ENCODE measurements at regions not wholly inside any gene's neighbourhood (a gene's known extent, or its start where the extent isn't known, plus 50 kb on each side); places are given as distances from the start of the nearest gene placed in this dataset.
"Not testable (repeated sequence)": the region's sequence is repeated elsewhere in the genome, so short reads cannot be mapped to it uniquely, and the experiment has no call there.

DNA sequence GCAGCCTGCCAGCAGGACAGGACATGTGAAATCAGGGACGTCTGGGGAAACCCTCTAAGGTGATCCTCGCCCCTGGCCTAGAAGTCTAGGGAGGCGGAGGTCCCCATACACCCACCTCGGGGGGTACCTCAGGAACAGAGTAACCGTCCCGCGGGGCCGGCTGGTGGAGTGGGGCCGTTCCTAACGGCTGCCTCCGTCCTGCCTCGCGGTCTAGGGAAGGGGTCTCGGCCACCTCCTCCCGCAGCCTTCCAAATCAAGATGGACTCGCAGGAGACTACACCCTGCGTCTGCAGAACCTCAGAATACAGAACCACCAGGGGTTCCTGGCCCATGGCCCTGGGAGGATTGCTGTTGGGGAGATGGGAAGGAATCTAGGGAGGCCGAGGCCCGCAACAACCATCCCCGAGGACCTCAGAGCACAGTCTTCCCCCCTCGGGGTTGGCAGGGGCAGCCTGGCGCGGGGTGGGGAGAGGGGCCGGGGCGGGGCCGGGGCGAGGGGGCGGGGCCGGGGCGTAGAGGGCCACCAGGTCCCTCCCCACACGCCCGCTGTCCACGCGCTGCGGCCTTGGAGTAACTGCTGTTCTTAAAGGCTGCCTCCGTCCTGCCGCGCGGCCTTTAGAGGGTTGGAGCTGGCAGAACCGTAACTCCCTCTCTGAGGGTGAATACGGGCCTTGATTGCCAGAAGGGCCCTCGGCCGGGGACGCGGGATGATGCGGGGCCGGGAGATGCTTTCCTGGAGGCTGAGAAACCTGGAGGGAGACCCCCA lies 89.0 kb upstream of the MLN start:
- DNase-seq: no peak

DNA sequence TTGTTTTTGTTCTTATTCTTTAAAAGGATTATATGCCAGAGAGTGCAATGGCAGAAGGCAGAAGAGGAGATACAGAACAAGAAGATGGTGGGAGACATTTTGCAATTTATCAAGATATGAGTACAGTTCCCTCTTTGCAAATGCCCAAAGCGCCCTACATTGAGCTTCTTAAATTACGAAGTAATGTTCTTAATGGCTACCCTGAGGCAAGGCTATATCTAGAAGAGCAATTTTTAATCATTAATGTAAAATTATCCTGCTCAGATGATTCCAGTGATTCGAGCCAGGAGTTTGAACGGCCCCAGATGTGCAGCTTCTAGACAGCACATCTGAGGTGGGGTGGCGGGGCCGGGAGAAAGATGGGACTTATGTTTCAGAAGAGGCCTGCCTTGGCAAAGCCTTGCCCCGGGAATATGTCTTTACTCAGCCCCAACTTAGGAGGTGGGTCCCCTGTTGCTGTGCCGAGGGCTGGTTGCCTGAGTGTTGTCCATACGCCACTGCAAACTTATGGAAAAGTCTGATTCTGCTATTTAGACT lies 84.9 kb upstream of the MLN start:
- DNase-seq: no peak

DNA sequence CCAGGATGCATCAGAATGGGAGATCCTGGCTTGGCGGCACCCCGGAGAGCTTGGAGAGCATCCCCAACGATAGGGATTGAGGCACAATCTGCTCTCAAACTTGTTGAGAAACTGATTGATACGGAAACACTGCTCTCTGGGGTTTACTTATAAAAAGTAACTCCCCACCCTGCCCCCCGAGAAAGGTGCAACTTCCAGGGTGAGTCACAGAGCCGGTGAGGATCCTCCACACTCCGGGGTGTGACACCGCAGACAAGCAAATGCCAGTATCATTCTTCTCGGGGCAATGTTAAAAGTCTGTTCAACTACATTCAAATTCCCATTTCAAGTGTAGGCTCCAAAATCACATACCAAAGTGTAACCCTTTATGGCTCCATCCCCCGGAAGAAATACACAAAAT lies 84.4 kb upstream of the MLN start:
- DNase-seq: no peak

DNA sequence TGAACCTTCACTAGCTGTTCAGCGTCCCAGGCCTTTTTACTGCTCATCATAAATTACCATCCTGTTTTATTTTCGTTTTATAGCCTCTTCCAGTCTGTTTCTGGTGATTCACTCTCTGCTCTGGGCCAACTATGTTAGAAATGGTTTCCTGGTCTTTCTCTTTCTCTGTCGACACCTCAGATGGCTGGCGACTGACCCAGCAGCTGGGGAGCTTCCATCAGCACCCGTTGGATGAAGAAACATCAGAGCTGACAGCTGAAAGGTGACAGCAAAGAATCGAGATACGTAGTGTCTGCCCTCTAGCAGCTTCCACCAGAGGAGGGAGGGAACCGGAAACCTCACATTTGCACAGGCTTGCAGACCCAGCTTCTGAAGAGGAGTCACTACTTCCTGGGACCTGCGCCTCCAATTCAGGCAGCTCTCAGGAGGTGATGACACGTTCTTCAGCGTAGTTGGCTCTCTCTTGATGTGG lies 82.9 kb upstream of the MLN start:
- no peak for DNase-seq

DNA sequence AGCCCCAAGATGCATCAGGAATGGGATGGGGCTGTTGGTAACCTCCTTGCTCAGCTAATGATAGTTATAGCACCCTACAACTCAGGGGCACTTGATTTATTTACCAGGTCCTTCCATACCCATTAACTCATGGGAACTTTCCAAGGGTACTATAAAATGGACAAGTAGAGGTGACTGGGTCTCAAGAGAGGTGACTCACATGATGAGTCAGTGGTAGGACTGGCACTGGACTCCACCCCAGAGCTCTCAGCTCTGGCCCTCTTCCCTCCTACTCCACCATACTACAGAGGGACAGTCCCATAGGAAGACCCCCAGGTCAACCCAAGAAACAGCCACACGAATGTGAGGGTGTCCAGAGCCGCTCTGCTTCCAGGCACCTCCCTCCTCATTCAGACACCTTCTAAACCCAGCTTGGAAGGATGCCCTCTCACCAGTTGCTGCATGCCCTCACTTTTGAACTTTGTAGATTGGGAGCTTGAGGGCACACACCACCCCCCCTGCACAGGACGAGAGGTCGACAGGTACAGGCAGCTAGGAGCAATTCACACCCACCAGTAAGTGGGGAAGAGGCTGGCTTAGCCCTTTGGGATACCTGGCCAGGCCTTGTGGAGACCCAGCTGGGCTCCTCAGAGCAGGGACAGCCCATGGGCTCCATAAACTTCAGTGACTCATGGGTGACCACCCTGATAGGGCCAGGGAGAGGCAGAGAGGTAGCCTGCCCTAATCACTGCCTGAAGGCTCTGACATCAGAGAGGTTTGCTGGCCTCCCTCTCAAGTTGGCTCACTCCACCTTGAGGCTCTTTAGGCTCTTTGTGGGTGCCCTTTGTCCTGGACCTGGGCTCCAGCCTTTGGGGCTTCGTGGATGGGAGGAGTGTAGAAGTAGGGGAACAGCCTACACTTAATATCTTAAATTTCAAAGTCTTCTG lies 81.6 kb upstream of the MLN start:
- DNase-seq: no peak

DNA sequence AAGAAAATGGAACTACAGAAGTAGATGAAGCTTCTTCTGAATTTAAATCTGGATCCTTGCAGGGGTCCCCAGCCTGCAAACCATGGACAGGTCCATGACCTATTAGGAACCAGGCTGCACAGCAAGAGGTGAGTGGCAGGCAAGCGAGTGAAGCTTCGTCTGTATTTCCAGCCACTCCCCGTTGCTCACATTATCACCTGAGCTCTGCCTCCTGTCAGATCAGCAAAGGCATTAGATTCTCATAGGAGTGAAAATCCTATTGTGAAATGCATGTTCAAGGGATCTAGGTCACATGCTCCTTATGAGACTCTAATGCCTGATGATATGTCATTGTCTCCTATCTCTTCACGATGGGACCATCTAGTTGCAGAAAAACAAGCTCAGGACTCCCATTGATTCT lies 79.8 kb upstream of the MLN start:
- not testable (repeated sequence) for DNase-seq

DNA sequence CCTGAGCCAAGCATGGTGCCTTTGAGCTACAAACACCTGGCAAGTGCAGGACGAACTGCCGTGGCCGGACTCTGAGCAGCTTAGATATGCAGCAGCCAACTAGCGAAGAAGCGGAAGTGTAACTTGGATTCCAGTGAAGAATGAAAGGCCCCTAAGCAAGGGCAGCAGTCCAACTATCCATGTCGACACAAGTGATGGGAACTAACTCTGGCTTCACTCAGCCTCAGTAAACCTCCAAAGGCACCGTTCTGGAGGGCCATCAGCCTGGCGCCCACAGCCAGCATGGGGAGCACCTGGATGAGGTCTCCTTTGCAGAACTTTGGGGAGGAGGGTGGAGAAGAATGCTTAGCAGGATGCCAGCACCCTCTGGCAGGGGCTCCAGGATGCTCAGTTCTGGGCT lies 78.4 kb upstream of the MLN start:
- no peak for DNase-seq

DNA sequence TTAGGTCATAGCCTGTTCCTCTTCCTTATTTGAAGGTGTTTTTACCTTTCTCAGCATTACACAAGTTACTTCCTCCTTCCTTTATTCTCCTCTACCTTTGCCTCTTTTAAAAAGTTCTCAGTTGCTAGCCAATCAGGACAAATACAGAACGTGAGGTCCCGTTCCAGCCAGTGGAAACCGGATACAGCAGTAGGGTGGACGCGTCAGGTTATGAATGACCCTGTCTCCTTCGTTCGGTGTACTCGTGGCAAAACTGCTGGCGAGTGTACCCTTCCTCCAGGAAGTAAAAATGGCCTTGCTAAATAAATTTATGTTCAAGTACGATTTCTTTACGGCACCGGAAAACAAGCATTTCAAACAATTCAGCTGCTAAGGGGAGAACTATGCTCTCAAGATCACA lies 77.0 kb upstream of the MLN start:
- no peak for DNase-seq

DNA sequence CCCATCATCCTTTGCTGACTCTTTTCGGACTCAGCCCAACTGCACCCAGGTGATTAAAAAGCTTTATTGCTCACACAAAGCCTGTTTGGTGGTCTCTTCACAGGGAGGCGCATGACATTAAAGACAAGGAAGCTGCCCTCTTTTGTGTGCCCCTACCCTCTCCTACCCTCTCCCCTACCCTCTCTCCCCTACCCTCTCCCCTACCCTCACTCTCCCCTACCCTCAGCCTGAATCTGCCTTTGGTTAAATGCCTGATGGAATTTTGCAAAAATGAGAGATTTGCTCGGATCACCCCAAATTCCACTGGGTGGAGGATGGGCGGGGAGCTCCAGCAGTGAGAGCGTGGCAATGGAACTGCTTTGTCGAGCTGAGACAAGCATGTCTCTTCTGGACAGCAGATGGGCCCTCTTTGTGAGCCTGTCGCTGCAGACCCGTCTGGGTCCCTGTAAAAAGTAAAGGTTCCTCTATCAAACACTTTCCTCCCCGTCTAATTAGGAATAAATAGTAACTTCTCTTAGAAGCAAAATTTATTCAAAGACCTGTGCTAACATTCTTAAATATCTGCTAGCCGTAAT lies 76.4 kb upstream of the MLN start:
- DNase-seq: no peak

DNA sequence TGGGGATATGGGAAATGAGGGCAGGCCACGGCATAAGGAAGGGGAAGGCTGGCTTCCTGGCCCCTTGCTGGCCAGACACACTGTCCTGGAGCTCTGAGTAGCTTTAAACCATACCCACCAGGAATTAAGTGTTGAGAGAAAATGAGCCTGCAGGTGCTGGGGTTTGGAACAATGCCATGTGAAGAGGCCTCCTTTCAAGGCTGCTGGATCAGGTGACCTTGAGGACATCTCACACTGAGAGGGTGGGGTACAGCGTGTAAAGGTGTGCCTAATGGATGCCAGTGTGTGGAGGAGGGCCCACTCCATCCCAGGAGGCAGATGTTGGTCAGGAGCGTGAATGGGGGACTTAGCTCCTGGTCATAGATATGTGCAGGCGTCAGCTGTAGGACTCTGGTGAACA lies 74.8 kb upstream of the MLN start:
- DNase-seq: no peak

DNA sequence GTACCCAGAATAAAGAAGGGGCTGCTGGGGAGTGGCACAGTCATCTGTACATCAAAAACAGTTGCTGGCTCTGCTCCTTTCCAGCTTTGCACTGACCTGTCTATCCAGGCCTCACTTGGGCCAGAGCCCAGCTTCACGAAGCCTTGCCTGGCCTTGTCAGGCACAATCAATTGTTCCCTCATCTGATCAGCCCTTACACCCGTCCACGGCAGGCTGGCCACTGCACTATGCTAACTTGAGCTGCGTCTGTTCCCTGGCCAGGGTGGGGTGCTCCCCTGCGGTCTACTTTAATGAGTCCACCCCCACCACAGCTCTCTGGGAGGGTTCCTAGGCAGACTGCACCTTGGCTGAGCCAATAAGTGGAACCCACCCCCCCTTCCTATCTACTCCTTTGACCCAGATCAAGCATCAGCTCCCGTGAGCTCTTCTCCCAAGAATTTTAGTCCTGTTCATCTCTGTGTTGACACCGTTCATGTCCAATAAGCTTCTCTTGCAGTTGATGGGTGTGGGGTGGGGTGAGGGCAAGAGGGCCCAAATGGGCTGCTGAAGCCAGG lies 74.3 kb upstream of the MLN start:
- DNase-seq: no peak

DNA sequence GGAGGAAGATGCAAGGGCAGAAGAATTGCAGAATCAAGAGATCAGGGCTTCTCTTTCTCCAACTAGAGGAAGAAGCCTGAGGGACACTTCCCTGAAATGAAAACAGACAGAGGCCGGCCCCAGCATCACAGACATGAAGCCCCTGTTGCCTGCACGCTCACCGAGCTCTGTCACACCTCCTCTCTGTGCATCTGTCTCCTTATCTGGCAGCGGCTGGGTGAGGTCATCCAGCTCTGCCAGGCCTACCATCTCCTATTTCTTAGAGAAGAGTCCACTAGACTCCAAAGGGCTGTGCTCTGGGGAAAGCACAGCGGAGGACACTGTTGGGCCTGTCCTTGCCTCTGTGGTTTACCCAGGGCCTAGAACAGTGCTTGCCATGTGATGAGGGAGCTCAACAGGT lies 71.9 kb upstream of the MLN start:
- no peak for DNase-seq

DNA sequence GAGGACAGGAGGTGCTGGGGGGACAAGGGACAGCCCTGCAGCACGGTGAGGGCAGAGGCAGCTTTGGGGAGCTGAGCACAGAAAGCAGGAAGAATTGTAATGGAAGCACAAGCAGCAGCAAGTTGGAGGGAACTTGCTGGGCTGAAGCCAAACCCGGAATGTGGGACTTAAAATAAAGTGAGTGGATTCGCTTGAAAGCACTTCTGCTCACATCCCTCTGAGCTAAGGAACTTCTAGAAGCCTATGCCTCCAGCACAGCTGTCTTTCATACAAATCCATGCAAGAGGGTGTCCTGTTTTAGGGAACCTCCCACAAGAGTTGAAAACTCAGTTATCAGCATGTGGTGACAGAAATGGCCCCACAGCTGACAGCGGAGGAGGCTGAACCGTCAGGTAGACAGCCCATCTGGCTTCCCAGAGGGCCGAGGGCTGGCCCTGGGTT lies 71.4 kb upstream of the MLN start:
- no peak for DNase-seq

DNA sequence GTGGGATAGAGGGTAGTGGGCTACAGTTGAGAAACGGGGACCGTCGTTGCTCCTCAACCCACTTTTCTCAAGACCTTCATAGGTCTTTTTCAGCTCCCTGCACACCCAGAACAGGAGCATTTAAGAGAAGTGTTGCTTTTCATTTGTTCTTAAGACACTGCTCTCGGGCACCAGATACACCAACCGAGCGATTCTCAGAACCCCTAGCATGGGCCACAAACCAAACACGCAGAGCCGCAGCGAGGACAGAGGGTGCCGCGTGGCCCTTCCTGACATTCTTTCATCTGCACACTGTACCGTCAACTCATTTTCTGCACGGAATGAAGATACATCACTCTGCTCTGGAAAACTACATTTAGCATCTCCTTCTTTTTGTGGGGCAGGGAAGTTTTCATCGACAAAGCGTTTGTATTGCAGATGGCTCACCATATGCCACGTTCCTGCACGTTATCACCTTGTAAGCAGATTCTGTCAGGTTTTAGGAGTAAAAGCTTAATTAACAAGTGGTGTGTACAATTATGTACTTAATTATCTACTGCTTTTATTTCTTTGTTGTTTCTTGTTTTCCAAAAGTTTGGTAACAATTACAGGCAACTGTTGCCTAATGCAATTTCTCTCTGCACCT lies 70.4 kb upstream of the MLN start:
- DNase-seq: no peak

DNA sequence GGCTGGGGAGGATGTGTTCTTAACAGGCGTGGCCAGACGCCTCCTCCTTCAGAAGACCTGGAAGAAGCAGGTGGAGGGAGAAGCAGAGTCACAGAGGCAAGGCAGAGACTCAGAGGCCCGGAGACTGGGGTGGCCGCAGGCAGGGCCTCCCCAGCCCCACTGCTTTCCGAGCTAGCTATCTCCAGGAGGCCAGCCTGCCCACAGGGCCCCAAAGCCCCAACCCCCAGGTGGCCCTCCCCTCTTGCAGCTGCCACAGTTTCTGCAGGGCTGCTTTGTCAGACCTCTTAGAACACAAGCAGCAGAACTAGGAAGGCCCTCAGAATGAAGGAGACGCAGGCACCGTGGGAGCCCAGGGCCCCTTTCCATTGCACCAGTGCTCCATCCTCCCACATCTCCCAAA lies 69.0 kb upstream of the MLN start:
- DNase-seq: no peak

DNA sequence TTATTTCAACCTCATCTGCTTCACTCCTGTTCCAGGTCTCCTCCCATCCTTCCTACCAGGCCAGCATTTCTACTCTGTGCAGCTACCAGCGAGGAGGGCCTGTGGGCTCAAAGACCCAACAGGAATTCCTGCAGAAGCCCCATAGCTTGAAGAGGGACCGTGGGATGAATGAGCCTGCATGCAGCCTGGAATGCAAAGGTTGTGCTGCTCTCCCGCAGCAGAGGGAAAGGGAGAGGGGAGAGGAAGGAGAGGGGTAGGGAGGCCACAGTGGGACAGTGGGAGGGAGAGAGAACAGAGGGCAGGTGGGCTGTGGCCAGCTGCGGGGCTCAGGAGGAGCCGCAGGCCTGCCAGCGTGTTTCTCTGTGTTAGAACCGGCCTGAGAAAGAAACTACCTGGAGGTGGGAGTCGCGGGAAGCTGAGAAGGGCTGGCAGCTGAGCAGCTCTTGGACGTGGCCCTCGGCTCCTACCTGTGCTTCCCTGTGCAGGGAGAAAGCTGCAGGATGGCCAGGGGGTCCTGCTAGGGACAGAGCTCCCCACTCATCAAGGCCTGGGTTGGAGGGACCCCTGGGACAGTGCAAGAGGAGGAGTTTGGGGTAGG lies 66.1 kb upstream of the MLN start:
- no peak for DNase-seq

DNA sequence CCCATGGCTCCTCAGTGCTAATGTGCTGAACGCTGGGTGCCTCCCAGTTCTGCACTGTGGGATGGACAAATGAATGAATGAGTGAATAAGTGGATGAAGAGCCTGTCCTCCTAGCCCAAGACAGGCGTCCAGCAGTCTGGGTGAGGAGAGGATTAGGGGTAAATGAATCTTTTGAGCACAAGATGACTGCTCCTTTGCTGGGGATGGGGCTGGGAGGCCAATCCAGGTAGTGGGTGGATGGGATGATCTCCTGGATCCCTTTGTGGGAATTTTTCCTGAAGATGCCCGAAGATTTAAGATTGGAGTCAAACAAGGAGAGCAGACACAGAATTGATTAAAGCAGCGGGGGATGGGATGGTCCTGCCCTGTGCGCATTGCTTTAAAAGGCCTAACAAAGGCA lies 65.3 kb upstream of the MLN start:
- DNase-seq: no peak

DNA sequence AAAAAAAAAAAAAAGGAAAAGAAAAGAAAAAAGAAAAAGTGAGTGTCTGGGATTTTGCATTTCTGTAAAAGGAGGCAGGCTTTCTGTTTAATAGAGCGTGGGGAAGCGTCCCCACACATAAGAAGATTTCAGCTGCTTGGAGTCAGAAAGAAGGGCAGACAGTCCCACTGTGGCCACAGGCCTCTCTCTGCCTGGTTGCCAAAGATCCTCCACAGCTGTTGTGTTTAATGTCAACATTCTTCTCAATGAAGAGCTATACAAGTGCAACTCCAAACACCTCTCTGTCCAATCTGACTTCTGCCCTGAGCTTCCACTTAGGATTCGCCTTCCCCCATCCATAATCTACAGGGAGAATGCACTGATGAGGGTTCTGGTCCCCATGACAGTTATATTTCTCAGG lies 64.3 kb upstream of the MLN start:
- no peak for DNase-seq

DNA sequence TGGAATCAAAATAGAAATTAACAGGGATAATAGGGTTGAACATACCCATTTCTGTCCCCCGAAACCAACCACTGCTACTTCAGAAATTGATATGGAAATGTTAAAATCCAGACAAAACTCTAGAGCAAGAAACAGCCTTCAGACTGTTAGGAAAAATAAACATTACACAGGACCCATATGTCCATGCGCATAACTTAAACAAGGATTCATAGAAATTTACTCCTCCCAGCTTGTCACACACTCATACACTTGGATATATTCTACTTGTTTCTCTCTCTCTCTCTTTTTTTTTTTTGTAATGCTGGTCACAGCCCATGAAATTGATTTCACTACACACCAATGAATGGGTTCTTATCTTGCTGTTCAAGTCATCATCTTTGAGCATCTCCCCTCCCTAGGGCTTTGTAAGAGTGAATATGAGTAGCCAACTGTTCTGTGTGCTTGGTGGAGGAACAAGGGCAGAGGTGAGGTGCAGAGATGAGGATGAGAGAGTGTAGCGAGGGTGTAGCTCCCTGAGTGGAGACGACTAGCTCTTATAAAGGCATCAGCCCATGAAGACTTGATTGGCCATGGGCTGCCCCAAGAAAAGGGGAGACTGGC lies 61.8 kb upstream of the MLN start:
- DNase-seq: no peak

DNA sequence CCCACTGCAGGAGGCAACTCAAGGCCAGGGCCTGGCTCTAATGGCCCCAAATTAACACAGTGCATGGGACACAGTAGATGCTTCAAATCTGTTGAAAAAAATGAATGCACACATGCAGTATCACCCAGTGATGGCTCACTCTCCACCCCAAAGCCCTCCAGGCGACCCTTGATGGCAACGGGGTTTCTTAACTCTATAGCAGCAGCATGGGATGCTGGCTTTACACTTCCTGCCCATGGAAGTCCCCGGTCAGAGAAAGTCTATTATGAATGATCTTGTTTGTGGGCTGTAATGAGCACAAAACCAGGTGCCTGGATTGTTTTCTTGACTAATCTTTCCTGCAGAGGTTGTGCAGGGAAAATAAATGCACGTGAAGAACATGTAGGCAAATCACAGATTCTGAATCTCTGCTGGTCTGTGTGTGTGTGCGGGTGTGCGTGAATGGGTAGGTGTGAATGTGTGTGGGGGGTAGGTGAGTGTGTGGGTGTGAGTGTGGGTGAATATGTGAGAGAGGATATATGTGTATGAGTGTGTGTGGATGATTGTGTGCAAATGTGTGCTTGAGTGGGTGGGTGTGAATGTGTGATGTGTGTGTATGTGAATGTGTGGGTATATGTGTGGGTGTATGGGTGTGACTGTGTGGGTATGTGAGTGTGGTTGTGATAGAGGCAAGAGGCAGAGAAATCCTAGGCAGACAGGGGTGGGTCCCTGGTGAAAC lies 60.1 kb upstream of the MLN start:
- no peak for DNase-seq

DNA sequence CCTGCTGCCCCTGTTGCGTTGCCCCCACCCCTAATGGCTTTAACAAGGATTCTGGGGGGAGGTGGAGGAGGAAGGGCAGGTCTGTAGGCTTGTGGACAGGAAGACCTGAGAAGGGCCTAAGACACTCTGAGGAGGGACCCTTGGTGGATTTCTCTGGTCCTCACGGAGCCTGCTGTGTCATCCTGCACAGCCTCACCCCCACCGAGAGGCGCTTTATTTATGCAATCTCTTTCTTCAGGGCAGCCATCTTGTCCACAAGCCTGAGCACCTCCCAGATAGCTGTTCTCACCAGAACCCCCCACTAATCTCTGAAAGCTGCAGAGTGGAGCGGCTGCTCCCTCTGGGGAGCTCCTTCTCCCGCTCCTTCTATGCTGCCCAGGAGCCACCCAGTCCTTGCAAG lies 59.3 kb upstream of the MLN start:
- no peak for DNase-seq

All from NCI-H526 (cell line).